CD14-positive monocyte (primary cell): ENCODE measurements at regions not wholly inside any gene's neighbourhood (a gene's known extent, or its start where the extent isn't known, plus 50 kb on each side); places are given as distances from the start of the nearest gene placed in this dataset.
"Not testable (repeated sequence)": the region's sequence is repeated elsewhere in the genome, so short reads cannot be mapped to it uniquely, and the experiment has no call there.

ENCODE experiments used
- DNase-seq, 3 donors: peaks; one replicate each; pipeline ENCODE4 v3.0.0-alpha.2; 2011 to 2022
- H2AFZ ChIP-seq: 2 replicates; pipeline ENCODE4 v1.6.0; 2012; ENCODE audit warnings: mild to moderate bottlenecking, low read depth, low read length, inconsistent platforms; ENCODE audit not compliant: insufficient read depth, poor library complexity, severe bottlenecking
- H3K27ac ChIP-seq, 2 donors: 1 replicate in 1 of 2; 2 replicates in 1 of 2; pipeline ENCODE4 v1.5.1; 2012 to 2013; ENCODE audit warnings: low read length in 2 of 2, control low read depth in 1 of 2, inconsistent platforms in 1 of 2, low read depth in 1 of 2, mild to moderate bottlenecking in 1 of 2
- H3K27me3 ChIP-seq, 2 donors: one replicate each; pipeline versions ENCODE4 v1.6.0 to v1.6.1; 2011 to 2013; ENCODE audit warnings: low read length in 2 of 2; ENCODE audit not compliant: control insufficient read depth in 2 of 2, insufficient read depth in 2 of 2
- H3K36me3 ChIP-seq, 2 donors: replicated peaks in 1 of 2; 1 replicate in 1 of 2; 2 replicates in 1 of 2; pipeline versions ENCODE4 v1.5.1 to v1.6.1; 2012 to 2013; ENCODE audit warnings: low read length in 2 of 2, control low read depth in 1 of 2, inconsistent platforms in 1 of 2, mild to moderate bottlenecking in 1 of 2; ENCODE audit not compliant: insufficient read depth in 2 of 2, control insufficient read depth in 1 of 2
- H3K4me1 ChIP-seq, 2 donors: 1 replicate in 1 of 2; 2 replicates in 1 of 2; pipeline versions ENCODE4 v1.5.1 to v1.6.1; 2012 to 2013; ENCODE audit warnings: low read length in 2 of 2, control low read depth in 1 of 2, inconsistent platforms in 1 of 2, mild to moderate bottlenecking in 1 of 2, moderate library complexity in 1 of 2; ENCODE audit not compliant: insufficient read depth in 2 of 2, control insufficient read depth in 1 of 2
- H3K4me2 ChIP-seq: replicated peaks from 2 replicates; pipeline ENCODE3; 2012; ENCODE audit warnings: low read length, moderate library complexity, mild to moderate bottlenecking; ENCODE audit not compliant: poor library complexity, severe bottlenecking; ENCODE audit errors: extremely low read depth
- H3K4me3 ChIP-seq, 3 experiments: fragments of 200-600 bp in 1 of 3; sonication (generic) in 1 of 3; replicated peaks in 1 of 3; 1 replicate in 2 of 3; 2 replicates in 1 of 3; pipeline ENCODE4 v1.5.1; 2011 to 2013; ENCODE audit warnings: low read length in 3 of 3, mild to moderate bottlenecking in 3 of 3, control low read depth in 2 of 3, low read depth in 2 of 3, inconsistent platforms in 1 of 3, moderate library complexity in 1 of 3
- H3K79me2 ChIP-seq: 2 replicates; pipeline ENCODE4 v1.6.0; 2012; ENCODE audit warnings: mild to moderate bottlenecking, control low read depth, inconsistent platforms, low read length, moderate library complexity; ENCODE audit not compliant: insufficient read depth
- H3K9ac ChIP-seq: 2 replicates; pipeline ENCODE4 v1.6.0; 2017; ENCODE audit warnings: low read length, mild to moderate bottlenecking; ENCODE audit not compliant: insufficient read depth, poor library complexity, severe bottlenecking
- H3K9me3 ChIP-seq, 2 donors: replicated peaks in 1 of 2; 1 replicate in 1 of 2; 2 replicates in 1 of 2; pipeline versions ENCODE4 v1.5.1 to v1.6.1; 2012 to 2013; ENCODE audit warnings: low read length in 2 of 2, control low read depth in 1 of 2; ENCODE audit not compliant: control insufficient read depth in 1 of 2, insufficient read depth in 1 of 2
- H4K20me1 ChIP-seq: 2 replicates; pipeline ENCODE4 v1.6.0; 2012; ENCODE audit warnings: mild to moderate bottlenecking, low read length, control low read depth, moderate library complexity; ENCODE audit not compliant: insufficient read depth
- H3K27ac Mint-ChIP-seq, 7 donors: one replicate each; pipeline ENCODE4 v1.8.0; 2020; ENCODE audit warnings: mild to moderate bottlenecking in 7 of 7, mixed read lengths in 7 of 7, moderate library complexity in 6 of 7, inconsistent platforms in 2 of 7
- H3K27me3 Mint-ChIP-seq, 3 donors: one replicate each; pipeline ENCODE4 v1.8.0; 2021 to 2022; ENCODE audit warnings: low read depth in 3 of 3, mild to moderate bottlenecking in 3 of 3, mixed read lengths in 3 of 3, moderate library complexity in 3 of 3, inconsistent platforms in 1 of 3
- H3K36me3 Mint-ChIP-seq, 2 donors: one replicate each; pipeline ENCODE4 v1.8.0; 2020; ENCODE audit warnings: mixed read lengths in 2 of 2, inconsistent platforms in 1 of 2, mild to moderate bottlenecking in 1 of 2
- H3K4me1 Mint-ChIP-seq: one replicate; pipeline ENCODE4 v1.8.0; 2020; ENCODE audit warnings: mild to moderate bottlenecking, mixed read lengths
- H3K4me3 Mint-ChIP-seq, 2 donors: one replicate each; pipeline ENCODE4 v1.8.0; 2020; ENCODE audit warnings: mild to moderate bottlenecking in 2 of 2, mixed read lengths in 2 of 2, moderate library complexity in 1 of 2
- H3K9me3 Mint-ChIP-seq, 7 donors: one replicate each; pipeline ENCODE4 v1.8.0; 2020 to 2022; ENCODE audit warnings: mixed read lengths in 7 of 7, mild to moderate bottlenecking in 6 of 7, moderate library complexity in 6 of 7, inconsistent platforms in 2 of 7
- CTCF ChIP-seq: fragments of 200-600 bp; IDR thresholded peaks from one replicate; pipeline ENCODE4 v1.8.0; 2022; ENCODE audit warnings: antibody characterized with exemption, mild to moderate bottlenecking
- WGBS: methylation state at CpG from one replicate; pipeline ENCODE4 v1.1.5; 2013; ENCODE audit warnings: missing lambda C conversion rate; ENCODE audit not compliant: insufficient coverage; 5-methylcytosine and 5-hydroxymethylcytosine counted together
- intact Hi-C, 2 donors: fragments of 100-400 bp; cut with micrococcal nuclease; formaldehyde crosslinking; loops; one replicate each; pipeline versions ENCODE4 v1.15.0 to v1.15.1; 2023

- H3K27ac Mint-ChIP-seq, H3K4me1 Mint-ChIP-seq, H3K27me3 ChIP-seq, H3K36me3 Mint-ChIP-seq, H3K4me3 ChIP-seq, H4K20me1 ChIP-seq, H3K4me2 ChIP-seq, H3K27ac ChIP-seq, H3K27me3 Mint-ChIP-seq, H3K9me3 ChIP-seq, H3K4me3 Mint-ChIP-seq, H3K36me3 ChIP-seq, H3K79me2 ChIP-seq, H3K4me1 ChIP-seq, H2AFZ ChIP-seq, intact Hi-C loops, DNase-seq, H3K9ac ChIP-seq: not testable (repeated sequence)
- peaks cover 0 to 12% (median 4%) of the 10 kb centered on the region in 7 donors for H3K9me3 Mint-ChIP-seq
Measured at GRCh38 chr1:214095896-214096295, 108.1 kb downstream of the PROX1 start.

- Histone ChIP-seq H3K27me3 (no peaks in the 10 kb centered on the region), H3K4me2 (no peak overlapping the region), H3K27ac (no peak overlapping the region), H3K36me3 (no peaks in the 10 kb centered on the region), H4K20me1 (no peaks in the 10 kb centered on the region), H2AFZ (no peak overlapping the region), H3K4me1 (no peaks in the 10 kb centered on the region), H3K79me2 (no peaks in the 10 kb centered on the region), H3K4me3 (no peak overlapping the region), H3K9ac (no peak overlapping the region), H3K9me3 (no peaks in the 10 kb centered on the region)
- no CpG with 5 or more reads among the region's 2 CpGs for WGBS
- Mint-ChIP-seq H3K27me3 (peaks cover 0 to under 1% (median 0%) of the 10 kb centered on the region in 3 donors), H3K36me3 (no peaks in the 10 kb centered on the region), H3K9me3 (peaks cover 0 to 8% (median 2%) of the 10 kb centered on the region in 7 donors), H3K4me1 (no peaks in the 10 kb centered on the region), H3K27ac (no peak overlapping the region), H3K4me3 (no peak overlapping the region)
- DNase-seq = no peak
- TF ChIP-seq CTCF = no peak
- intact Hi-C loops = no loop called here
Measured at GRCh38 chr1:214101246-214101645, 113.5 kb downstream of the PROX1 start.
